ENCODE measurements at regions not wholly inside any gene's neighbourhood (a gene's known extent, or its start where the extent isn't known, plus 50 kb on each side); places are given as distances from the start of the nearest gene placed in this dataset.

- no peak overlapping the region for H3K4me3 ChIP-seq (replicated peaks; ENCODE audit: insufficient read depth, low read length)
- no peaks in the 10 kb centered on the region for H3K27me3 ChIP-seq (ENCODE audit: insufficient read depth, poor library complexity, severe bottlenecking)
- H3K27ac ChIP-seq (replicated peaks): no peak overlapping the region
- no peak for TF ChIP-seq POLR2AphosphoS5 (IDR thresholded peaks at IDR 0.05; ENCODE audit: low read depth)
- no peak for TF ChIP-seq GABPA (IDR thresholded peaks at IDR 0.05; ENCODE audit: low read depth)
- TF ChIP-seq REST (IDR thresholded peaks at IDR 0.05; ENCODE audit: insufficient replicate concordance, low read depth): no peak
- TF ChIP-seq SPI1 (IDR thresholded peaks at IDR 0.05; ENCODE audit: borderline replicate concordance, low read depth): no peak
- TF ChIP-seq CTCF (IDR thresholded peaks at IDR 0.05; ENCODE audit: insufficient read depth, low read length): no peak
- DNase-seq (ENCODE audit: low read depth in 1 of 2, low spot score in 1 of 2): no peak
Observed at GRCh38 chr16:64426131-64426666, 695.7 kb downstream of the CDH11 start.

- TF ChIP-seq SPI1 (IDR thresholded peaks at IDR 0.05; ENCODE audit: borderline replicate concordance, low read depth): no peak
- TF ChIP-seq CTCF (IDR thresholded peaks at IDR 0.05; ENCODE audit: insufficient read depth, low read length): no peak
- no peak for TF ChIP-seq REST (IDR thresholded peaks at IDR 0.05; ENCODE audit: insufficient replicate concordance, low read depth)
- no peak for TF ChIP-seq POLR2AphosphoS5 (IDR thresholded peaks at IDR 0.05; ENCODE audit: low read depth)
- no peak for TF ChIP-seq GABPA (IDR thresholded peaks at IDR 0.05; ENCODE audit: low read depth)
- Histone ChIP-seq H3K4me3 (replicated peaks; ENCODE audit: insufficient read depth, low read length) (no peak overlapping the region), H3K27ac (replicated peaks) (no peak overlapping the region), H3K27me3 (ENCODE audit: insufficient read depth, poor library complexity, severe bottlenecking) (no peaks in the 10 kb centered on the region)
- no peak for DNase-seq (ENCODE audit: low read depth in 1 of 2, low spot score in 1 of 2)
Observed at GRCh38 chr16:64425381-64425780, 696.5 kb downstream of the CDH11 start.

GRCh38 chr16:64422259-64422658, 699.6 kb downstream of the CDH11 start:
- TF ChIP-seq SPI1 (IDR thresholded peaks at IDR 0.05; ENCODE audit: borderline replicate concordance, low read depth) (no peak), POLR2AphosphoS5 (IDR thresholded peaks at IDR 0.05; ENCODE audit: low read depth) (no peak), GABPA (IDR thresholded peaks at IDR 0.05; ENCODE audit: low read depth) (no peak), REST (IDR thresholded peaks at IDR 0.05; ENCODE audit: insufficient replicate concordance, low read depth) (no peak), CTCF (IDR thresholded peaks at IDR 0.05; ENCODE audit: insufficient read depth, low read length) (no peak)
- H3K4me3 ChIP-seq (replicated peaks; ENCODE audit: insufficient read depth, low read length): no peak overlapping the region
- no peaks in the 10 kb centered on the region for H3K27me3 ChIP-seq (ENCODE audit: insufficient read depth, poor library complexity, severe bottlenecking)
- DNase-seq (ENCODE audit: low read depth in 1 of 2, low spot score in 1 of 2): no peak
- no peak overlapping the region for H3K27ac ChIP-seq (replicated peaks)

Measured in HL-60 (cell line).